WTC11 (cell line): ENCODE measurements at regions not wholly inside any gene's neighbourhood (a gene's known extent, or its start where the extent isn't known, plus 50 kb on each side); places are given as distances from the start of the nearest gene placed in this dataset.

Experiments
- ATAC-seq: fragments of 200-7000 bp; cut with Tn5 transposase; 2 replicates; pipeline ENCODE4 v1.10.0; 2021; ENCODE audit warnings: mild to moderate bottlenecking, moderate library complexity
- CTCF ChIA-PET: fragments of 300-600 bp; sonication (Branson Sonifier 250); formaldehyde crosslinking; loops from one replicate; lab custom pipeline; 2021; ENCODE audit warnings: antibody characterized with exemption; lab: Charles Lee
- POLR2A ChIA-PET: fragments of 350-600 bp; sonication (Branson Sonifier 250); formaldehyde crosslinking; loops from one replicate; lab custom pipeline; 2021; ENCODE audit warnings: antibody characterized with exemption; lab: Charles Lee
- DNase-seq: peaks from one replicate; pipeline ENCODE4 v3.0.0; 2021; ENCODE audit warnings: low spot score
- H3K27ac Mint-ChIP-seq: 2 replicates; pipeline ENCODE4 v1.8.0; 2021; ENCODE audit warnings: mixed read lengths
- H3K27me3 Mint-ChIP-seq: 2 replicates; pipeline ENCODE4 v1.8.0; 2021; ENCODE audit warnings: low read depth, mild to moderate bottlenecking, moderate library complexity, mixed read lengths
- H3K36me3 Mint-ChIP-seq: 2 replicates; pipeline ENCODE4 v1.8.0; 2021; ENCODE audit warnings: mixed read lengths
- H3K4me1 Mint-ChIP-seq: 2 replicates; pipeline ENCODE4 v1.8.0; 2022; ENCODE audit warnings: mixed read lengths
- H3K4me3 Mint-ChIP-seq: 2 replicates; pipeline ENCODE4 v1.8.0; 2021; ENCODE audit warnings: mild to moderate bottlenecking, moderate library complexity, mixed read lengths
- H3K9me3 Mint-ChIP-seq: 2 replicates; pipeline ENCODE4 v1.8.0; 2021; ENCODE audit warnings: mixed read lengths
- CBFB ChIP-seq: sonication (generic); formaldehyde crosslinking; IDR thresholded peaks from 2 replicates; pipeline ENCODE4 v1.8.1; 2022; ENCODE audit warnings: mild to moderate bottlenecking, low read depth, missing genetic modification reagents
- CREM ChIP-seq: sonication (generic); formaldehyde crosslinking; IDR thresholded peaks from 2 replicates; pipeline ENCODE4 v1.8.1; 2022; ENCODE audit warnings: mild to moderate bottlenecking, missing genetic modification reagents, moderate library complexity
- EMX1 ChIP-seq: fragments of 250-450 bp; sonication (Bioruptor Pico); IDR thresholded peaks from 2 replicates; pipeline ENCODE4 v1.8.0; 2021; ENCODE audit warnings: mild to moderate bottlenecking
- GTF2I ChIP-seq: fragments of 250-450 bp; sonication (Bioruptor Pico); conservative IDR thresholded peaks from 2 replicates; pipeline ENCODE4 v1.4.0; 2021; ENCODE audit warnings: mild to moderate bottlenecking
- JUN ChIP-seq: sonication (generic); formaldehyde crosslinking; IDR thresholded peaks from 2 replicates; pipeline ENCODE4 v1.8.0; 2023; ENCODE audit warnings: mild to moderate bottlenecking, missing genetic modification reagents
- MYBL2 ChIP-seq: sonication (generic); formaldehyde crosslinking; IDR thresholded peaks from 2 replicates; pipeline ENCODE4 v1.8.1; 2023; ENCODE audit warnings: mild to moderate bottlenecking, moderate library complexity, missing genetic modification reagents
- NFE2L1 ChIP-seq: sonication (generic); formaldehyde crosslinking; IDR thresholded peaks from 2 replicates; pipeline ENCODE4 v1.8.1; 2023; ENCODE audit warnings: missing genetic modification reagents
- NR3C1 ChIP-seq: sonication (generic); formaldehyde crosslinking; conservative IDR thresholded peaks from 2 replicates; pipeline ENCODE4 v1.8.1; 2023; ENCODE audit warnings: low read depth, mild to moderate bottlenecking, missing genetic modification reagents
- PRRX2 ChIP-seq: fragments of 250-450 bp; sonication (Bioruptor Pico); IDR thresholded peaks from 2 replicates; pipeline ENCODE4 v1.8.0; 2021; ENCODE audit warnings: mild to moderate bottlenecking
- RELA ChIP-seq: sonication (generic); formaldehyde crosslinking; IDR thresholded peaks from 2 replicates; pipeline ENCODE4 v1.8.1; 2022; ENCODE audit warnings: missing genetic modification reagents, mild to moderate bottlenecking, borderline replicate concordance
- TP53 ChIP-seq: sonication (generic); formaldehyde crosslinking; IDR thresholded peaks from 2 replicates; pipeline ENCODE4 v1.8.1; 2023; ENCODE audit warnings: mild to moderate bottlenecking, missing genetic modification reagents
- ZNF219 ChIP-seq: sonication (generic); formaldehyde crosslinking; IDR thresholded peaks from 2 replicates; pipeline ENCODE4 v1.8.0; 2023; ENCODE audit warnings: missing genetic modification reagents, mild to moderate bottlenecking, borderline replicate concordance
- ZNF263 ChIP-seq: sonication (generic); formaldehyde crosslinking; IDR thresholded peaks from 2 replicates; pipeline ENCODE4 v1.8.1; 2022; ENCODE audit warnings: low read depth, mild to moderate bottlenecking, moderate library complexity, missing genetic modification reagents
- ZNF317 ChIP-seq: sonication (generic); formaldehyde crosslinking; IDR thresholded peaks from 2 replicates; pipeline ENCODE4 v1.8.1; 2023; ENCODE audit warnings: low read depth, mild to moderate bottlenecking, moderate library complexity, missing genetic modification reagents, borderline replicate concordance
- ZNF423 ChIP-seq: fragments of 250-450 bp; sonication (Bioruptor Pico); IDR thresholded peaks from 2 replicates; pipeline ENCODE4 v2.1.2; 2022; ENCODE audit warnings: mild to moderate bottlenecking, moderate library complexity
- ZNF671 ChIP-seq: fragments of 250-450 bp; sonication (Bioruptor Pico); IDR thresholded peaks from 2 replicates; pipeline ENCODE4 v1.8.0; 2021; ENCODE audit warnings: mild to moderate bottlenecking
- TF ChIP-seq, protein P1 (sequence below): sonication (generic); formaldehyde crosslinking; IDR thresholded peaks from 2 replicates; pipeline ENCODE4 v1.8.1; 2023; ENCODE audit warnings: mild to moderate bottlenecking, missing genetic modification reagents
- TF ChIP-seq, protein P2 (sequence below): fragments of 250-450 bp; sonication (Bioruptor Pico); IDR thresholded peaks from 2 replicates; pipeline ENCODE4 v1.9.0; 2021; ENCODE audit warnings: moderate library complexity, mild to moderate bottlenecking, inconsistent platforms, borderline replicate concordance
- TF ChIP-seq, protein P3 (sequence below): sonication (generic); formaldehyde crosslinking; IDR thresholded peaks from 2 replicates; pipeline ENCODE4 v1.8.0; 2022; ENCODE audit warnings: mild to moderate bottlenecking, missing genetic modification reagents
- TF ChIP-seq, protein P4 (sequence below): sonication (generic); formaldehyde crosslinking; IDR thresholded peaks from 2 replicates; pipeline ENCODE4 v1.8.1; 2022; ENCODE audit warnings: mild to moderate bottlenecking, missing genetic modification reagents, moderate library complexity, borderline replicate concordance
- TF ChIP-seq, protein P5 (sequence below): sonication (generic); formaldehyde crosslinking; IDR thresholded peaks from 2 replicates; pipeline ENCODE4 v1.8.0; 2022; ENCODE audit warnings: mild to moderate bottlenecking, missing genetic modification reagents
- TF ChIP-seq, protein P6 (sequence below): fragments of 250-450 bp; sonication (Bioruptor Pico); IDR thresholded peaks from 2 replicates; pipeline ENCODE4 v1.8.0; 2021; ENCODE audit warnings: mild to moderate bottlenecking

DNA sequence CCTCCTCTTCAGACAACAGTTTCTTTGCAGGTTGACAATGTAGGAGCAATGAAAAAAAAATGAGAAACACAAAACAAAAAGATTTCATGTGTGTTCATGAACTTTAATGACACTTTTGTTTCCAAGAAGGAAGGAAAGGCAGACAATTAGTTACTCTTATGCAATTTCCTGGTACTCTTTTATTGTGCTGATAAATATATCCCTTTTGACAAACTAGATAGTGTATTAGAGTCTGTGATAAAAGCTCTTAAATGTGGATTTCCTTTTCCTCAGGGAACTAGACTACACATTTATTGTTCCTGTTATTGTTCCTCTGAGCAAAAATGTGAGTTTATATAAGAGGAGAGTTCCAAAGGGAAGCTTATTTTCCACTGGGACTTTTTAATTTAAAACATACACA lies 188.7 kb upstream of the NRXN1 start:
- no peaks in the 10 kb centered on the region for H3K36me3 Mint-ChIP-seq
- ATAC-seq (no peak), DNase-seq (no peak)
- no peaks in the 10 kb centered on the region for H3K9me3 Mint-ChIP-seq
- ChIA-PET POLR2A (no interaction called here), CTCF (no interaction called here)
- no peak overlapping the region for H3K4me3 Mint-ChIP-seq
- no peak for TF ChIP-seq ZNF317 (CRISPR knock-in tag)
- TF ChIP-seq, protein P1, sequence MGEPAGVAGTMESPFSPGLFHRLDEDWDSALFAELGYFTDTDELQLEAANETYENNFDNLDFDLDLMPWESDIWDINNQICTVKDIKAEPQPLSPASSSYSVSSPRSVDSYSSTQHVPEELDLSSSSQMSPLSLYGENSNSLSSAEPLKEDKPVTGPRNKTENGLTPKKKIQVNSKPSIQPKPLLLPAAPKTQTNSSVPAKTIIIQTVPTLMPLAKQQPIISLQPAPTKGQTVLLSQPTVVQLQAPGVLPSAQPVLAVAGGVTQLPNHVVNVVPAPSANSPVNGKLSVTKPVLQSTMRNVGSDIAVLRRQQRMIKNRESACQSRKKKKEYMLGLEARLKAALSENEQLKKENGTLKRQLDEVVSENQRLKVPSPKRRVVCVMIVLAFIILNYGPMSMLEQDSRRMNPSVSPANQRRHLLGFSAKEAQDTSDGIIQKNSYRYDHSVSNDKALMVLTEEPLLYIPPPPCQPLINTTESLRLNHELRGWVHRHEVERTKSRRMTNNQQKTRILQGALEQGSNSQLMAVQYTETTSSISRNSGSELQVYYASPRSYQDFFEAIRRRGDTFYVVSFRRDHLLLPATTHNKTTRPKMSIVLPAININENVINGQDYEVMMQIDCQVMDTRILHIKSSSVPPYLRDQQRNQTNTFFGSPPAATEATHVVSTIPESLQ (CRISPR knock-in tag): no peak
- TF ChIP-seq, protein P2, sequence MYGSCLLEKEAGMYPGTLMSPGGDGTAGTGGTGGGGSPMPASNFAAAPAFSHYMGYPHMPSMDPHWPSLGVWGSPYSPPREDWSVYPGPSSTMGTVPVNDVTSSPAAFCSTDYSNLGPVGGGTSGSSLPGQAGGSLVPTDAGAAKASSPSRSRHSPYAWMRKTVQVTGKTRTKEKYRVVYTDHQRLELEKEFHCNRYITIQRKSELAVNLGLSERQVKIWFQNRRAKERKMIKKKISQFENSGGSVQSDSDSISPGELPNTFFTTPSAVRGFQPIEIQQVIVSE (CRISPR knock-in tag): no peak
- no peak for TF ChIP-seq EMX1 (CRISPR knock-in tag)
- no peak for TF ChIP-seq PRRX2 (CRISPR knock-in tag)
- no peak for TF ChIP-seq GTF2I
- TF ChIP-seq ZNF219 (CRISPR knock-in tag): no peak
- TF ChIP-seq NR3C1 (CRISPR knock-in tag): no peak
- no peaks in the 10 kb centered on the region for H3K27me3 Mint-ChIP-seq
- peaks cover 16% of the 10 kb centered on the region for H3K4me1 Mint-ChIP-seq
- peak overlapping the region; percentile 25; the same call in 1 of the 2 replicates for H3K27ac Mint-ChIP-seq

DNA sequence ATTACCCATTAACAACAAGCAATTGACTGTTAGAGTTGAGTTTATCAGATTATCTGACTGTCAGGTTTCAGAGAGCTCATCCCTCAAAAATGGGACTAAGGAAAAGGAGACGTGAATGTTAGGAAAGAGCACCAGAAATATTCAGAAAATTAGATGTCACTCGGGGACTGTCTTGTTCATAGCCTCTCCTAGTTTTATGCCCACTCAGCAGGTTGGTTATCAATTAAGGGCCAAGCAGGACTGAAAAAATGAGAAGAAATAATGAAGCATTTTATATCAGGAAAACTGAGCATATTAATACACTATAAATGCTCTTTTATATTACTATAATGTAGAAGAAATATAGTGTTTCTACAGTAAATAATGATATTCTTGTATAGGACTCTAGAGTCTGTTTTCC lies 188.1 kb upstream of the NRXN1 start:
- TF ChIP-seq RELA (CRISPR knock-in tag): no peak
- TF ChIP-seq, protein P3, sequence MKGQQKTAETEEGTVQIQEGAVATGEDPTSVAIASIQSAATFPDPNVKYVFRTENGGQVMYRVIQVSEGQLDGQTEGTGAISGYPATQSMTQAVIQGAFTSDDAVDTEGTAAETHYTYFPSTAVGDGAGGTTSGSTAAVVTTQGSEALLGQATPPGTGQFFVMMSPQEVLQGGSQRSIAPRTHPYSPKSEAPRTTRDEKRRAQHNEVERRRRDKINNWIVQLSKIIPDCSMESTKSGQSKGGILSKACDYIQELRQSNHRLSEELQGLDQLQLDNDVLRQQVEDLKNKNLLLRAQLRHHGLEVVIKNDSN: no peak
- DNase-seq (no peak), ATAC-seq (no peak)
- peak overlapping the region; percentile 12; the same call in 1 of the 2 replicates for H3K27ac Mint-ChIP-seq
- no peaks in the 10 kb centered on the region for H3K27me3 Mint-ChIP-seq
- ChIA-PET POLR2A (no interaction called here), CTCF (no interaction called here)
- H3K9me3 Mint-ChIP-seq: no peaks in the 10 kb centered on the region
- no peak overlapping the region for H3K4me3 Mint-ChIP-seq
- H3K36me3 Mint-ChIP-seq: no peaks in the 10 kb centered on the region
- peaks cover 16% of the 10 kb centered on the region for H3K4me1 Mint-ChIP-seq

DNA sequence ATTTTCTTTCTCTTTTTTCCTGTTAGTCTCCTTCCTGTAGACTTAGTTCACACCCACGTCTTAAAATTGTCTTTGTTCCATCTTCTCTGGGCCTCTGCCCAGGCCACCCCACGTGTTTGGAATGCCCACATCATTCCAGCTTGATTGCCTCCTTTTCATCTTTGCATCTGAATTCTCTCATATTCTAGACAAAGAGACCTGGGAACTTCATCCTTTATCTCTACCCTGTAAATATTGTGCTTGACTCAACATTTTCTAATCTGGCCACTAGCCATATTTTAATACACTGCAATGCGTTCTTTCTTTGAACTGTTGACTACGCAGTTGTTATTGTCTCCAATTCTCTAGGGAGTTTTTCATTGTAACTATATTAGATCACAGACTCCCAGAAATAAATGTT lies 187.5 kb upstream of the NRXN1 start:
- ATAC-seq (peak; percentile 59), DNase-seq (no peak)
- POLR2A ChIA-PET: no interaction called here
- peaks cover 16% of the 10 kb centered on the region for H3K4me1 Mint-ChIP-seq
- no peaks in the 10 kb centered on the region for H3K9me3 Mint-ChIP-seq
- CTCF ChIA-PET: no interaction called here
- no peak overlapping the region for H3K4me3 Mint-ChIP-seq
- no peak for TF ChIP-seq ZNF423 (CRISPR knock-in tag)
- no peak for TF ChIP-seq TP53 (CRISPR knock-in tag)
- TF ChIP-seq, protein P2 (CRISPR knock-in tag): no peak
- TF ChIP-seq CBFB (CRISPR knock-in tag): no peak
- TF ChIP-seq, protein P4, sequence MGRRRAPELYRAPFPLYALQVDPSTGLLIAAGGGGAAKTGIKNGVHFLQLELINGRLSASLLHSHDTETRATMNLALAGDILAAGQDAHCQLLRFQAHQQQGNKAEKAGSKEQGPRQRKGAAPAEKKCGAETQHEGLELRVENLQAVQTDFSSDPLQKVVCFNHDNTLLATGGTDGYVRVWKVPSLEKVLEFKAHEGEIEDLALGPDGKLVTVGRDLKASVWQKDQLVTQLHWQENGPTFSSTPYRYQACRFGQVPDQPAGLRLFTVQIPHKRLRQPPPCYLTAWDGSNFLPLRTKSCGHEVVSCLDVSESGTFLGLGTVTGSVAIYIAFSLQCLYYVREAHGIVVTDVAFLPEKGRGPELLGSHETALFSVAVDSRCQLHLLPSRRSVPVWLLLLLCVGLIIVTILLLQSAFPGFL (CRISPR knock-in tag): no peak
- no peak for TF ChIP-seq CREM
- TF ChIP-seq ZNF263: no peak
- TF ChIP-seq MYBL2 (CRISPR knock-in tag): no peak
- no peak for TF ChIP-seq JUN (CRISPR knock-in tag)
- TF ChIP-seq, protein P5, sequence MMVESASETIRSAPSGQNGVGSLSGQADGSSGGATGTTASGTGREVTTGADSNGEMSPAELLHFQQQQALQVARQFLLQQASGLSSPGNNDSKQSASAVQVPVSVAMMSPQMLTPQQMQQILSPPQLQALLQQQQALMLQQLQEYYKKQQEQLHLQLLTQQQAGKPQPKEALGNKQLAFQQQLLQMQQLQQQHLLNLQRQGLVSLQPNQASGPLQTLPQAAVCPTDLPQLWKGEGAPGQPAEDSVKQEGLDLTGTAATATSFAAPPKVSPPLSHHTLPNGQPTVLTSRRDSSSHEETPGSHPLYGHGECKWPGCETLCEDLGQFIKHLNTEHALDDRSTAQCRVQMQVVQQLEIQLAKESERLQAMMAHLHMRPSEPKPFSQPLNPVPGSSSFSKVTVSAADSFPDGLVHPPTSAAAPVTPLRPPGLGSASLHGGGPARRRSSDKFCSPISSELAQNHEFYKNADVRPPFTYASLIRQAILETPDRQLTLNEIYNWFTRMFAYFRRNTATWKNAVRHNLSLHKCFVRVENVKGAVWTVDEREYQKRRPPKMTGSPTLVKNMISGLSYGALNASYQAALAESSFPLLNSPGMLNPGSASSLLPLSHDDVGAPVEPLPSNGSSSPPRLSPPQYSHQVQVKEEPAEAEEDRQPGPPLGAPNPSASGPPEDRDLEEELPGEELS (CRISPR knock-in tag): no peak
- no peak for TF ChIP-seq NFE2L1 (CRISPR knock-in tag)
- no peak for TF ChIP-seq ZNF671
- TF ChIP-seq, protein P6, sequence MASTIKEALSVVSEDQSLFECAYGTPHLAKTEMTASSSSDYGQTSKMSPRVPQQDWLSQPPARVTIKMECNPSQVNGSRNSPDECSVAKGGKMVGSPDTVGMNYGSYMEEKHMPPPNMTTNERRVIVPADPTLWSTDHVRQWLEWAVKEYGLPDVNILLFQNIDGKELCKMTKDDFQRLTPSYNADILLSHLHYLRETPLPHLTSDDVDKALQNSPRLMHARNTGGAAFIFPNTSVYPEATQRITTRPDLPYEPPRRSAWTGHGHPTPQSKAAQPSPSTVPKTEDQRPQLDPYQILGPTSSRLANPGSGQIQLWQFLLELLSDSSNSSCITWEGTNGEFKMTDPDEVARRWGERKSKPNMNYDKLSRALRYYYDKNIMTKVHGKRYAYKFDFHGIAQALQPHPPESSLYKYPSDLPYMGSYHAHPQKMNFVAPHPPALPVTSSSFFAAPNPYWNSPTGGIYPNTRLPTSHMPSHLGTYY (CRISPR knock-in tag): no peak
- H3K27ac Mint-ChIP-seq: no peak overlapping the region
- no peaks in the 10 kb centered on the region for H3K27me3 Mint-ChIP-seq
- H3K36me3 Mint-ChIP-seq: no peaks in the 10 kb centered on the region
